GM13976 (cell line): ENCODE measurements at regions not wholly inside any gene's neighbourhood (a gene's known extent, or its start where the extent isn't known, plus 50 kb on each side); places are given as distances from the start of the nearest gene placed in this dataset.

Source experiments
- DNase-seq: peaks from one replicate; pipeline ENCODE4 v3.0.0; 2012; ENCODE audit warnings: low spot score
- CTCF ChIP-seq: IDR thresholded peaks from 2 replicates; pipeline ENCODE4 v1.5.1; 2012; ENCODE audit warnings: borderline replicate concordance, mild to moderate bottlenecking; ENCODE audit not compliant: insufficient read depth; ENCODE audit errors: extremely low read depth, missing control alignments, control extremely low read depth
- in situ Hi-C: fragments of 300-500 bp; cut with MboI; formaldehyde crosslinking; loops from one replicate; pipeline ENCODE4 v1.12.0; 2022; ENCODE audit warnings: low sequenced_read_pairs, mixed read lengths, inconsistent platforms; ENCODE audit not compliant: unreplicated experiment

GRCh38 chr1:193680247-193680923 lies 494.0 kb upstream of the B3GALT2 start:
- no peak for DNase-seq
- in situ Hi-C loops: no loop called here
- no peak for TF ChIP-seq CTCF

- in situ Hi-C loops: no loop called here
- DNase-seq: no peak
- TF ChIP-seq CTCF: no peak
Measured at GRCh38 chr1:193677874-193678273, 491.5 kb upstream of the B3GALT2 start.

GRCh38 chr1:193676996-193677549 lies 490.7 kb upstream of the B3GALT2 start:
- TF ChIP-seq CTCF: no peak
- in situ Hi-C loops: no loop called here
- DNase-seq: no peak

GRCh38 chr1:193674292-193674944 lies 488.0 kb upstream of the B3GALT2 start:
- no peak for TF ChIP-seq CTCF
- DNase-seq: no peak
- in situ Hi-C loops: no loop called here

GRCh38 chr1:193666485-193667083 lies 480.2 kb upstream of the B3GALT2 start:
- in situ Hi-C loops: no loop called here
- no peak for TF ChIP-seq CTCF
- no peak for DNase-seq

GRCh38 chr1:193663965-193664364 lies 477.6 kb upstream of the B3GALT2 start:
- TF ChIP-seq CTCF: no peak
- in situ Hi-C loops: no loop called here
- no peak for DNase-seq
